BLaER1 treated with 17β-estradiol and CSF1 and Interleukin-3, amounts not matched to agents 10 nM and 100 nM (cell line): ENCODE measurements at regions not wholly inside any gene's neighbourhood (a gene's known extent, or its start where the extent isn't known, plus 50 kb on each side); places are given as distances from the start of the nearest gene placed in this dataset.

Experiments used
- H3K27ac ChIP-seq, 11 experiments: shearing (Covaris generic); formaldehyde crosslinking; 2 replicates each; pipeline ENCODE4 v1.8.1; 2022
- H3K27me3 ChIP-seq, 11 experiments: shearing (Covaris generic); formaldehyde crosslinking; 2 replicates each; pipeline ENCODE4 v1.8.1; 2022
- H3K36me3 ChIP-seq, 11 experiments: shearing (Covaris generic); formaldehyde crosslinking; 2 replicates each; pipeline ENCODE4 v1.8.1; 2022
- H3K4me1 ChIP-seq, 10 experiments: shearing (Covaris generic); formaldehyde crosslinking; 2 replicates each; pipeline ENCODE4 v1.8.1; 2022
- H3K4me2 ChIP-seq, 11 experiments: shearing (Covaris generic); formaldehyde crosslinking; 2 replicates each; pipeline ENCODE4 v1.8.1; 2022
- H3K4me3 ChIP-seq, 10 experiments: shearing (Covaris generic); formaldehyde crosslinking; 2 replicates each; pipeline ENCODE4 v1.8.1; 2022
- H3K9ac ChIP-seq, 11 experiments: shearing (Covaris generic); formaldehyde crosslinking; 2 replicates each; pipeline ENCODE4 v1.8.1; 2022
- H3K9me3 ChIP-seq, 11 experiments: shearing (Covaris generic); formaldehyde crosslinking; replicated peaks in 1 of 11; 2 replicates each; pipeline ENCODE4 v1.8.1; 2022
- H4K20me1 ChIP-seq, 11 experiments: shearing (Covaris generic); formaldehyde crosslinking; 2 replicates each; pipeline ENCODE4 v1.8.1; 2022
- Cebpa-rat ChIP-seq, 11 experiments: shearing (Covaris generic); IDR thresholded peaks; 2 replicates each; pipeline ENCODE4 v1.8.1; 2022

DNA sequence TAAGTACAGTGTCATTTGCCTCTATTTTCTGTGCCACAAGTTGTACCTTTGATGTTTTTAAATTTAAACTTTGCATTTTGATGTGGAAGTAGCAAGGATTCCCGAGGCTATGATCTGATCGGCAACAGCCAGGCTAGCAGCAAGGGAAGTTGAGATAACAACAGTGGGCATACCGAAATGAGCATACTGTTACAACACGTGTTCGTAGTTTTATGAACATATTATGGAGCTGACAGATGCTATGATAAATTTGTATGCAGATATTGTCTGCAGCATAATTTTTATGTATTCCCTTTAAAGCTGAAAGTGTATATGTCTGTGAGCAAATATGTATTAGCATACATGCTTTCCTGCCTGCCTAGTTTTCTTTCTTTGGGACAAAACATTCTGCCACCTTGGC, 306.1 kb downstream of the PCDH7 start:
- Histone ChIP-seq H3K4me3 (no peak overlapping the region), H3K4me1 (no peaks in the 10 kb centered on the region), H3K9ac (no peak overlapping the region), H3K27me3 (no peaks in the 10 kb centered on the region), H3K4me2 (no peak overlapping the region), H4K20me1 (no peaks in the 10 kb centered on the region), H3K27ac (no peak overlapping the region), H3K36me3 (no peaks in the 10 kb centered on the region), H3K9me3 (no peaks in the 10 kb centered on the region)
- TF ChIP-seq Cebpa-rat (IDR thresholded peaks at IDR 0.05): no peak

DNA sequence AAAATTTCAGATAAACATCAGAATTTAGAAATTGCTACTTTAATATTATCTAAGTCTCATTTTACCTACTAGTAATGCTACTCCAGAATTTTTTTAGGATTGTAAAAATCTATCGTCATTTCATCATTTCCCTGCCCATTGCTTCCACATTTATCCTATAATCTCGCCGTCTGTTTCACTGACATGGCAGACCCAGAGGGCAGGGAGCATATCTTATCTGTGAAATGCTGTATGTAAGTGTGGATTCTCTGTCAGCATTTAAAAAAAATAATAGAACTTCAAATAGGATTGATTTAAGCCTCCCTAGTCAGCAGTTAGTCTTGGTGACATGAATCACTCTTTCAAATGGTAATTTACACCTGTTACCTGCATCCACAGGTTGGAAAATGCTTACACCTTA, 314.4 kb downstream of the PCDH7 start:
- H3K27me3 ChIP-seq: no peaks in the 10 kb centered on the region
- H3K9ac ChIP-seq: no peak overlapping the region
- H3K4me2 ChIP-seq: no peak overlapping the region
- H4K20me1 ChIP-seq: no peaks in the 10 kb centered on the region
- H3K27ac ChIP-seq: no peak overlapping the region
- TF ChIP-seq Cebpa-rat (IDR thresholded peaks at IDR 0.05): no peak
- no peaks in the 10 kb centered on the region for H3K4me1 ChIP-seq
- H3K9me3 ChIP-seq: no peaks in the 10 kb centered on the region
- no peaks in the 10 kb centered on the region for H3K36me3 ChIP-seq
- no peak overlapping the region for H3K4me3 ChIP-seq

- H3K27ac ChIP-seq: no peak overlapping the region
- H3K27me3 ChIP-seq: no peaks in the 10 kb centered on the region
- H3K4me3 ChIP-seq: no peak overlapping the region
- no peak for TF ChIP-seq Cebpa-rat (IDR thresholded peaks at IDR 0.05)
- H3K4me1 ChIP-seq: no peaks in the 10 kb centered on the region
- no peak overlapping the region for H3K4me2 ChIP-seq
- H3K9me3 ChIP-seq: no peaks in the 10 kb centered on the region
- no peaks in the 10 kb centered on the region for H3K36me3 ChIP-seq
- H4K20me1 ChIP-seq: no peaks in the 10 kb centered on the region
- H3K9ac ChIP-seq: no peak overlapping the region
Measured at GRCh38 chr4:31035761-31036160, 315.6 kb downstream of the PCDH7 start.

GRCh38 chr4:31037703-31038102, 317.5 kb downstream of the PCDH7 start:
- Histone ChIP-seq H3K9ac (no peak overlapping the region), H3K4me2 (no peak overlapping the region), H3K27me3 (no peaks in the 10 kb centered on the region), H3K4me3 (no peak overlapping the region), H3K4me1 (no peaks in the 10 kb centered on the region), H3K36me3 (no peaks in the 10 kb centered on the region), H3K9me3 (no peaks in the 10 kb centered on the region), H3K27ac (no peak overlapping the region), H4K20me1 (no peaks in the 10 kb centered on the region)
- TF ChIP-seq Cebpa-rat (IDR thresholded peaks at IDR 0.05): no peak

- no peak for TF ChIP-seq Cebpa-rat (IDR thresholded peaks at IDR 0.05)
- H4K20me1 ChIP-seq: no peaks in the 10 kb centered on the region
- H3K27me3 ChIP-seq: no peaks in the 10 kb centered on the region
- H3K27ac ChIP-seq: no peak overlapping the region
- no peak overlapping the region for H3K4me3 ChIP-seq
- no peaks in the 10 kb centered on the region for H3K36me3 ChIP-seq
- no peaks in the 10 kb centered on the region; a peak in 2 of 20 replicates for H3K4me1 ChIP-seq
- no peak overlapping the region for H3K9ac ChIP-seq
- H3K4me2 ChIP-seq: no peak overlapping the region
- no peaks in the 10 kb centered on the region for H3K9me3 ChIP-seq
Measured at GRCh38 chr4:31039382-31039781, 319.2 kb downstream of the PCDH7 start.

- no peaks in the 10 kb centered on the region for H3K9me3 ChIP-seq
- peaks cover 0 to 3% (median 0%) of the 10 kb centered on the region in 10 experiments; a peak in 9 of 20 replicates for H3K4me1 ChIP-seq
- no peak overlapping the region for H3K4me2 ChIP-seq
- no peak for TF ChIP-seq Cebpa-rat (IDR thresholded peaks at IDR 0.05)
- H3K27ac ChIP-seq: no peak overlapping the region
- H3K27me3 ChIP-seq: no peaks in the 10 kb centered on the region
- no peak overlapping the region for H3K4me3 ChIP-seq
- no peak overlapping the region for H3K9ac ChIP-seq
- H3K36me3 ChIP-seq: no peaks in the 10 kb centered on the region
- H4K20me1 ChIP-seq: no peaks in the 10 kb centered on the region
Measured at GRCh38 chr4:31040106-31040505, 319.9 kb downstream of the PCDH7 start.

GRCh38 chr4:31041385-31041784, 321.2 kb downstream of the PCDH7 start:
- H3K36me3 ChIP-seq: no peaks in the 10 kb centered on the region
- H3K4me1 ChIP-seq: peaks cover 0 to 9% (median 0%) of the 10 kb centered on the region in 10 experiments; a peak in 9 of 20 replicates
- H3K4me2 ChIP-seq: no peak overlapping the region
- H3K4me3 ChIP-seq: no peak overlapping the region
- no peaks in the 10 kb centered on the region for H4K20me1 ChIP-seq
- H3K27me3 ChIP-seq: no peaks in the 10 kb centered on the region
- no peak for TF ChIP-seq Cebpa-rat (IDR thresholded peaks at IDR 0.05)
- H3K27ac ChIP-seq: no peak overlapping the region
- no peak overlapping the region for H3K9ac ChIP-seq
- no peaks in the 10 kb centered on the region for H3K9me3 ChIP-seq

GRCh38 chr4:31041853-31042252, 321.7 kb downstream of the PCDH7 start:
- H3K27me3 ChIP-seq: no peaks in the 10 kb centered on the region
- H3K27ac ChIP-seq: no peak overlapping the region
- H4K20me1 ChIP-seq: no peaks in the 10 kb centered on the region
- no peak for TF ChIP-seq Cebpa-rat (IDR thresholded peaks at IDR 0.05)
- H3K36me3 ChIP-seq: no peaks in the 10 kb centered on the region
- H3K4me3 ChIP-seq: no peak overlapping the region
- H3K4me1 ChIP-seq: peaks cover 0 to 9% (median 0%) of the 10 kb centered on the region in 10 experiments; a peak in 9 of 20 replicates
- no peaks in the 10 kb centered on the region for H3K9me3 ChIP-seq
- no peak overlapping the region for H3K9ac ChIP-seq
- no peak overlapping the region for H3K4me2 ChIP-seq

GRCh38 chr4:31043382-31044062, 323.4 kb downstream of the PCDH7 start:
- peaks cover 0 to 9% (median 0%) of the 10 kb centered on the region in 10 experiments; a peak in 9 of 20 replicates for H3K4me1 ChIP-seq
- TF ChIP-seq Cebpa-rat (IDR thresholded peaks at IDR 0.05): no peak
- H3K27ac ChIP-seq: no peak overlapping the region
- H3K9ac ChIP-seq: no peak overlapping the region
- H3K27me3 ChIP-seq: no peaks in the 10 kb centered on the region
- no peaks in the 10 kb centered on the region for H4K20me1 ChIP-seq
- no peaks in the 10 kb centered on the region for H3K36me3 ChIP-seq
- H3K4me2 ChIP-seq: no peak overlapping the region
- H3K4me3 ChIP-seq: no peak overlapping the region
- H3K9me3 ChIP-seq: no peaks in the 10 kb centered on the region

DNA sequence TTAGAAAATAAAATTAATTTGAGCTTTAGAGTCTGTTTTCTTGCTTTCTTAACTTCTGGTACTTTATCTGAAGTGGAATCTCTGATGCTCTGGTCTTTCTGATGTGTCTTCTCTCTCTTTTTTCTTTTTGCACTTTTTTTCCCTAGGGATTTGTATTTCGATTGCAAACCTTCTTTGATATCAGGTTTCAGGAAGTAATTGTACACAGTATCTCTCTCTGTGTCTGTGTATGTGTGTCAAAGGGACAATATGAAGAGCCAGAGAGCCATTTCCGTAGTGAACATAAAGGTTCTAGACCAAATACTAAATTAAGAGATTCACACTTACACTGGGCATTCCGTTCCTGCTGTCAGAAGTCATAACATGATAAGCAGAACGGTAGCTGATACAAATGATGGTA, 325.0 kb downstream of the PCDH7 start:
- Histone ChIP-seq H3K27me3 (no peaks in the 10 kb centered on the region), H3K27ac (no peak overlapping the region), H3K9me3 (no peaks in the 10 kb centered on the region), H3K4me3 (no peak overlapping the region), H4K20me1 (no peaks in the 10 kb centered on the region), H3K4me2 (peak overlapping the region in 4 of 11 experiments; percentile 2 to 24 (median 9); a peak in 2 of 22 replicates), H3K4me1 (peaks cover 0 to 9% (median 0%) of the 10 kb centered on the region in 10 experiments; a peak in 9 of 20 replicates), H3K36me3 (no peaks in the 10 kb centered on the region), H3K9ac (no peak overlapping the region)
- TF ChIP-seq Cebpa-rat (IDR thresholded peaks at IDR 0.05): no peak
